GM18511 (cell line): ENCODE measurements at regions not wholly inside any gene's neighbourhood (a gene's known extent, or its start where the extent isn't known, plus 50 kb on each side); places are given as distances from the start of the nearest gene placed in this dataset.
A peak's percentile ranks its signal among the peaks of the same experiment; 100 is the strongest.

ENCODE experiments used
- ATAC-seq: cut with Tn5 transposase; IDR thresholded peaks from one replicate; pipeline ENCODE4 v1.9.1; 2021; ENCODE audit warnings: mild to moderate bottlenecking, moderate library complexity; ENCODE audit not compliant: unreplicated experiment

GRCh38 chr7:46357851-46358250, 436.8 kb upstream of the IGFBP3 start:
- ATAC-seq = no peak

GRCh38 chr7:46357290-46357689, 436.2 kb upstream of the IGFBP3 start:
- peak; percentile 49 for ATAC-seq

GRCh38 chr7:46356371-46356770, 435.3 kb upstream of the IGFBP3 start:
- ATAC-seq = no peak

GRCh38 chr7:46355331-46355730, 434.3 kb upstream of the IGFBP3 start:
- ATAC-seq = no peak

- no peak for ATAC-seq
Measured at GRCh38 chr7:46352004-46352954, 431.2 kb upstream of the IGFBP3 start.

GRCh38 chr7:46349490-46349889, 428.4 kb upstream of the IGFBP3 start:
- no peak for ATAC-seq

GRCh38 chr7:46344533-46344932, 423.5 kb upstream of the IGFBP3 start:
- no peak for ATAC-seq

GRCh38 chr7:46343802-46344201, 422.7 kb upstream of the IGFBP3 start:
- ATAC-seq = no peak

- ATAC-seq = no peak
Measured at GRCh38 chr7:46322937-46323336, 401.9 kb upstream of the IGFBP3 start.

- no peak for ATAC-seq
Measured at GRCh38 chr7:46321556-46322205, 400.6 kb upstream of the IGFBP3 start.

- ATAC-seq = no peak
Measured at GRCh38 chr7:46320956-46321355, 399.9 kb upstream of the IGFBP3 start.

GRCh38 chr7:46319841-46320240, 398.8 kb upstream of the IGFBP3 start:
- ATAC-seq = no peak

GRCh38 chr7:46318276-46318675, 397.2 kb upstream of the IGFBP3 start:
- no peak for ATAC-seq

- no peak for ATAC-seq
Measured at GRCh38 chr7:46317256-46317655, 396.2 kb upstream of the IGFBP3 start.

- ATAC-seq = no peak
Measured at GRCh38 chr7:46315891-46316290, 394.8 kb upstream of the IGFBP3 start.

GRCh38 chr7:46301677-46302076, 380.6 kb upstream of the IGFBP3 start:
- ATAC-seq = no peak

- no peak for ATAC-seq
Measured at GRCh38 chr7:46297515-46297914, 376.4 kb upstream of the IGFBP3 start.

- ATAC-seq = no peak
Measured at GRCh38 chr7:46296526-46296925, 375.5 kb upstream of the IGFBP3 start.

GRCh38 chr7:46294381-46294780, 373.3 kb upstream of the IGFBP3 start:
- no peak for ATAC-seq

- no peak for ATAC-seq
Measured at GRCh38 chr7:46292741-46293140, 371.7 kb upstream of the IGFBP3 start.

- peak; percentile 68 for ATAC-seq
Measured at GRCh38 chr7:46291601-46292150, 370.6 kb upstream of the IGFBP3 start.

GRCh38 chr7:46291050-46291438, 370.0 kb upstream of the IGFBP3 start:
- ATAC-seq = peak; percentile 73
